ENCODE measurements at regions not wholly inside any gene's neighbourhood (a gene's known extent, or its start where the extent isn't known, plus 50 kb on each side); places are given as distances from the start of the nearest gene placed in this dataset.

DNA sequence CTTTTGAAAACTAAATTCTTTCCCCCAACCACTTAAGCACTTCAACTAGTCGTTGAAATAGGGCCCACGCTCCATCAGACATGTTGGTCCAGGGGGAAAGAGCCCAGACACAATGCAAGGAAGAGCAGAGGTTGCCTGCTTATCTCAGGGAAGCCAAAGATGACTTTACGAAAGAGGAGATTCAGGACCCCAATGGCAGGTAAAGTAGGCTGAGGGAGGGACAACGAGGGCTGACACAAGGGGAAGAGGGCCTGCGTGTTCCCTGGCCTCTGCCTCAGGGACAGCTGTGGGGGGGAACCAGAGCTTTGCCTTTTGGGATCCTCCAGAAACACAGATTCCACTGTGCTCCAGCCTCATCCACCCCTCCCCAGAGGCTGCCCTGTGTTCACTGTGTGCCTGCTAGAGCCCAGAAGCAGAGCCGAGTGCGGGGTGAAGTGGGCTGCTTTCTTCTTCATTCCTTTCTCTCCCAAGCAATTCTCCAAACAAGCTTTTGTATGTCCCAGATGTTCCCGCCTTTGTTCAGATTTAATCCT, 135.5 kb upstream of the GRIK3 start:
- no peak overlapping the region for H3K27ac ChIP-seq
- H3K27me3 ChIP-seq (ENCODE audit: insufficient read depth, low read depth), result peaks cover 11% of the 10 kb centered on the region; the same call in 1 of the 2 replicates
- H3K79me2 ChIP-seq (ENCODE audit: insufficient read depth, low read depth), result no peaks in the 10 kb centered on the region
- no peak overlapping the region for H3K4me2 ChIP-seq
- no peaks in the 10 kb centered on the region for H3K4me1 ChIP-seq (ENCODE audit: low read depth, poor library complexity, severe bottlenecking)
- TF ChIP-seq, protein P1, sequence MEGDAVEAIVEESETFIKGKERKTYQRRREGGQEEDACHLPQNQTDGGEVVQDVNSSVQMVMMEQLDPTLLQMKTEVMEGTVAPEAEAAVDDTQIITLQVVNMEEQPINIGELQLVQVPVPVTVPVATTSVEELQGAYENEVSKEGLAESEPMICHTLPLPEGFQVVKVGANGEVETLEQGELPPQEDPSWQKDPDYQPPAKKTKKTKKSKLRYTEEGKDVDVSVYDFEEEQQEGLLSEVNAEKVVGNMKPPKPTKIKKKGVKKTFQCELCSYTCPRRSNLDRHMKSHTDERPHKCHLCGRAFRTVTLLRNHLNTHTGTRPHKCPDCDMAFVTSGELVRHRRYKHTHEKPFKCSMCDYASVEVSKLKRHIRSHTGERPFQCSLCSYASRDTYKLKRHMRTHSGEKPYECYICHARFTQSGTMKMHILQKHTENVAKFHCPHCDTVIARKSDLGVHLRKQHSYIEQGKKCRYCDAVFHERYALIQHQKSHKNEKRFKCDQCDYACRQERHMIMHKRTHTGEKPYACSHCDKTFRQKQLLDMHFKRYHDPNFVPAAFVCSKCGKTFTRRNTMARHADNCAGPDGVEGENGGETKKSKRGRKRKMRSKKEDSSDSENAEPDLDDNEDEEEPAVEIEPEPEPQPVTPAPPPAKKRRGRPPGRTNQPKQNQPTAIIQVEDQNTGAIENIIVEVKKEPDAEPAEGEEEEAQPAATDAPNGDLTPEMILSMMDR (conservative IDR thresholded peaks at IDR 0.05; ENCODE audit: low read depth, low read length), result no peak
- H2AFZ ChIP-seq (ENCODE audit: low read depth), result no peak overlapping the region
- no peak overlapping the region for H3K9ac ChIP-seq
- no peak overlapping the region for H3K4me3 ChIP-seq (IDR thresholded peaks at IDR 0.05; ENCODE audit: insufficient read depth, low read depth, low read length)
- H4K20me1 ChIP-seq (ENCODE audit: insufficient read depth), result no peaks in the 10 kb centered on the region
- H3K36me3 ChIP-seq (ENCODE audit: insufficient read depth), result no peaks in the 10 kb centered on the region

DNA sequence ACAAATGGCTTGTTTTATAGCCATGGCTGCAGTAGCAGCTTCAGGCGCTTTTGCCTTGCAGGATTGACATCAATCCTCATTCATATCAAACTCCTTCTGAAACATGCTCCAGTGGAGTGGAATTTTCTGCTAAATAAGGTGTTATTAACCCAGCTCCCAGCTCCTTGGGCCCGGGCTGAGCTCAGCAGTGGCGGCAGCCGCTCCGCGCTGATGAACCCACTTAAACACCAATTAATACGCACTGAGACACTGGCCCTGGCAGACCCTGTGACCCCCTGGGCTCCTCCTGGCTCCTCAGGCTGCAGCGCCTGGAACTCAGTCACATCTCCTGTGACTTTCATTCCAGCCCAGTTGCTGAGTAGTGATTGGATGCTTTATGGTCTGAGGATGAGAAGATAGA, 137.4 kb upstream of the GRIK3 start:
- TF ChIP-seq, protein P1 (conservative IDR thresholded peaks at IDR 0.05; ENCODE audit: low read depth, low read length), result no peak
- Histone ChIP-seq H3K4me2 (no peak overlapping the region), H3K36me3 (ENCODE audit: insufficient read depth) (no peaks in the 10 kb centered on the region), H3K79me2 (ENCODE audit: insufficient read depth, low read depth) (no peaks in the 10 kb centered on the region), H3K4me3 (IDR thresholded peaks at IDR 0.05; ENCODE audit: insufficient read depth, low read depth, low read length) (no peak overlapping the region), H3K27me3 (ENCODE audit: insufficient read depth, low read depth) (peaks cover 11% of the 10 kb centered on the region; the same call in 1 of the 2 replicates), H4K20me1 (ENCODE audit: insufficient read depth) (no peaks in the 10 kb centered on the region), H2AFZ (ENCODE audit: low read depth) (no peak overlapping the region), H3K4me1 (ENCODE audit: low read depth, poor library complexity, severe bottlenecking) (no peaks in the 10 kb centered on the region), H3K9ac (no peak overlapping the region), H3K27ac (no peak overlapping the region)

DNA sequence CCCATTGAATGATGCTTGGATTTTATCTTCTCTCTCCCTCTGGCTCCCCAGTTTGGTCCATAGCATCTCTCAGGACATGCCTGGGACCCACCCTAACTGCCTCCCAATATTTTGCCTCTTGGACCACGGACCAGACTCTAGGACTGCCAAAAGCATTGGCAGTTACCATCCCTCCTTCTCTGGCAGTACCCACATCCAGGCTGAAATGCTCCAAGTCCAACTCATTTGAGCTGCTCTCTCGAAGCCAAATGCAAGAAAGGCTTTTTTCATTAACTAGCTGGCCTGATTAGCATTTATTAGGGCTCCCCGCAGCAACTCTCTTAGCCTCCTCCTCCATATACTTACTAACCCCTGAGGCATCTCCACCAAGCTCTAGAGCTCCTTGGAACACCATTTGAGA, 140.0 kb upstream of the GRIK3 start:
- Histone ChIP-seq H3K4me1 (ENCODE audit: low read depth, poor library complexity, severe bottlenecking) (no peaks in the 10 kb centered on the region), H3K79me2 (ENCODE audit: insufficient read depth, low read depth) (no peaks in the 10 kb centered on the region), H3K9ac (no peak overlapping the region), H3K27me3 (ENCODE audit: insufficient read depth, low read depth) (peaks cover 11% of the 10 kb centered on the region; the same call in 1 of the 2 replicates), H2AFZ (ENCODE audit: low read depth) (no peak overlapping the region), H4K20me1 (ENCODE audit: insufficient read depth) (no peaks in the 10 kb centered on the region), H3K4me3 (IDR thresholded peaks at IDR 0.05; ENCODE audit: insufficient read depth, low read depth, low read length) (no peak overlapping the region), H3K27ac (no peak overlapping the region), H3K36me3 (ENCODE audit: insufficient read depth) (no peaks in the 10 kb centered on the region), H3K4me2 (no peak overlapping the region)
- TF ChIP-seq, protein P1 (conservative IDR thresholded peaks at IDR 0.05; ENCODE audit: low read depth, low read length), result no peak

DNA sequence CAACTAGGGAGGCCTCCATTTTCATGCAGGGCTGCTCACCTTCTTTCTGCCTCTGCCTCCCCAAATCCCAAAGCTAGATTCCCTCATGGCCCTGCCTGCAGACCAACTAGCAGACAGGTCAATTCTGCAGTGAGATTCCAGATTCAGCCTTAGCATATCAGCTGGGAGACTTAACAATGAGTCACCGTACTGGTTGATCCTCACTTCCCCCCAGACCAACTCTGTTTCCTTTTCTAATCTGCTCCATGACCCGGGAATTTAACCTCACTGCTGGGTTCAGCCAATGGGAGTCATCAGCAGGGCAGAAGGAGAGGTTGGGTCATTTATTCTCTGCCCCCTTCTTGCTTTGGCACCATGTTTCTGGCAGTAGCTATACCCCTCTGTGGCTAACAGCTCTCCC, 140.6 kb upstream of the GRIK3 start:
- H3K4me2 ChIP-seq, result no peak overlapping the region
- H3K4me3 ChIP-seq (IDR thresholded peaks at IDR 0.05; ENCODE audit: insufficient read depth, low read depth, low read length), result no peak overlapping the region
- H3K9ac ChIP-seq, result no peak overlapping the region
- no peaks in the 10 kb centered on the region for H3K79me2 ChIP-seq (ENCODE audit: insufficient read depth, low read depth)
- H3K4me1 ChIP-seq (ENCODE audit: low read depth, poor library complexity, severe bottlenecking), result no peaks in the 10 kb centered on the region
- H3K36me3 ChIP-seq (ENCODE audit: insufficient read depth), result no peaks in the 10 kb centered on the region
- H2AFZ ChIP-seq (ENCODE audit: low read depth), result no peak overlapping the region
- H3K27me3 ChIP-seq (ENCODE audit: insufficient read depth, low read depth), result peaks cover 11% of the 10 kb centered on the region; the same call in 1 of the 2 replicates
- TF ChIP-seq, protein P1 (conservative IDR thresholded peaks at IDR 0.05; ENCODE audit: low read depth, low read length), result no peak
- H3K27ac ChIP-seq, result no peak overlapping the region
- H4K20me1 ChIP-seq (ENCODE audit: insufficient read depth), result no peaks in the 10 kb centered on the region
